Gastrocnemius medialis (tissue), 4 donors: ENCODE measurements at regions not wholly inside any gene's neighbourhood (a gene's known extent, or its start where the extent isn't known, plus 50 kb on each side); places are given as distances from the start of the nearest gene placed in this dataset.

ENCODE experiments used
- ATAC-seq, 2 donors: fragments of 150-250 bp; one replicate each; pipeline ENCODE4 v1.9.1; 2016
- DNase-seq, 2 donors: peaks; one replicate each; pipeline ENCODE4 v3.0.0-alpha.2; 2019
- H3K27ac ChIP-seq, 4 donors: fragments of 200-600 bp; sonication (generic); 1 replicate in 1 of 4; 2 replicates in 3 of 4; pipeline ENCODE4 v1.5.1; 2016 to 2018; ENCODE audit warnings: mild to moderate bottlenecking in 2 of 4, moderate library complexity in 1 of 4
- H3K27me3 ChIP-seq, 3 donors: fragments of 200-600 bp; sonication (generic) in 2 of 3; 1 replicate in 1 of 3; 2 replicates in 2 of 3; pipeline versions ENCODE4 v1.5.1 to v1.6.0; 2016 to 2019; ENCODE audit warnings: mild to moderate bottlenecking in 1 of 3, moderate library complexity in 1 of 3
- H3K36me3 ChIP-seq, 2 donors: fragments of 200-600 bp; sonication (generic) in 1 of 2; one replicate each; pipeline ENCODE4 v1.5.1; 2017 to 2018
- H3K4me1 ChIP-seq, 2 donors: fragments of 200-600 bp; sonication (generic) in 1 of 2; one replicate each; pipeline ENCODE4 v1.5.1; 2016 to 2017; ENCODE audit warnings: mild to moderate bottlenecking in 2 of 2
- H3K4me3 ChIP-seq, 4 donors: fragments of 200-600 bp; sonication (generic) in 3 of 4; 1 replicate in 1 of 4; 2 replicates in 3 of 4; pipeline ENCODE4 v1.5.1; 2016 to 2019; ENCODE audit warnings: mild to moderate bottlenecking in 2 of 4
- H3K9me3 ChIP-seq, 3 donors: fragments of 200-600 bp; sonication (generic) in 2 of 3; 1 replicate in 1 of 3; 2 replicates in 2 of 3; pipeline ENCODE4 v1.5.1; 2016 to 2019
- CTCF ChIP-seq, 5 experiments: fragments of 450-650 bp in 3 of 5; fragments of 200-600 bp in 2 of 5; sonication (generic) in 2 of 5; IDR thresholded peaks in 4 of 5; conservative IDR thresholded peaks in 1 of 5; 1 replicate in 4 of 5; 2 replicates in 1 of 5; pipeline ENCODE4 v1.5.1; 2016 to 2019; ENCODE audit warnings: antibody characterized with exemption in 5 of 5, mild to moderate bottlenecking in 3 of 5, moderate library complexity in 3 of 5
- POLR2A ChIP-seq, 2 donors: fragments of 450-650 bp; IDR thresholded peaks; one replicate each; pipeline ENCODE4 v1.6.1; 2017; ENCODE audit warnings: antibody characterized with exemption in 2 of 2, mild to moderate bottlenecking in 2 of 2, moderate library complexity in 2 of 2
- in situ Hi-C, 4 donors: fragments of 200-750 bp; cut with MboI; loops; one replicate each; pipeline versions ENCODE4 v1.15.0 to v1.8.0; 2017; ENCODE audit warnings: low sequenced_read_pairs in 4 of 4
- intact Hi-C: fragments of 100-400 bp; cut with DNase I; formaldehyde crosslinking; loops from one replicate; pipeline ENCODE4 v1.15.1; 2023; ENCODE audit warnings: low total_unique reads

- Histone ChIP-seq H3K4me3 (no peak overlapping the region), H3K4me1 (peaks cover 0 to 4% of the 10 kb centered on the region in 2 donors), H3K27me3 (no peaks in the 10 kb centered on the region), H3K9me3 (no peaks in the 10 kb centered on the region), H3K36me3 (no peaks in the 10 kb centered on the region), H3K27ac (no peak overlapping the region)
- intact Hi-C loops (no loop called here), in situ Hi-C loops (no loop called here)
- TF ChIP-seq CTCF (IDR thresholded peaks at IDR 0.05 in 4 of 5, conservative IDR thresholded peaks at IDR 0.05 in 1 of 5) = no peak
- no peak for TF ChIP-seq POLR2A (IDR thresholded peaks at IDR 0.05)
- DNase-seq (no peak), ATAC-seq (no peak)
Observed at GRCh38 chr6:23034926-23035325, 465.6 kb downstream of the HDGFL1 start.

- TF ChIP-seq POLR2A (IDR thresholded peaks at IDR 0.05) (no peak), CTCF (IDR thresholded peaks at IDR 0.05 in 4 of 5, conservative IDR thresholded peaks at IDR 0.05 in 1 of 5) (no peak)
- Histone ChIP-seq H3K4me1 (peaks cover 0 to 4% of the 10 kb centered on the region in 2 donors), H3K27ac (no peak overlapping the region), H3K9me3 (no peaks in the 10 kb centered on the region), H3K36me3 (no peaks in the 10 kb centered on the region), H3K4me3 (no peak overlapping the region), H3K27me3 (no peaks in the 10 kb centered on the region)
- intact Hi-C loops (no loop called here), in situ Hi-C loops (no loop called here)
- DNase-seq (no peak), ATAC-seq (peak; percentile 18 to 23)
Observed at GRCh38 chr6:23036406-23036983, 467.1 kb downstream of the HDGFL1 start.

- H3K27ac ChIP-seq = no peak overlapping the region
- TF ChIP-seq CTCF (IDR thresholded peaks at IDR 0.05 in 4 of 5, conservative IDR thresholded peaks at IDR 0.05 in 1 of 5) = no peak
- TF ChIP-seq POLR2A (IDR thresholded peaks at IDR 0.05) = no peak
- in situ Hi-C loops = no loop called here
- H3K27me3 ChIP-seq = no peaks in the 10 kb centered on the region
- no peaks in the 10 kb centered on the region for H3K9me3 ChIP-seq
- ATAC-seq = no peak
- no peak for DNase-seq
- intact Hi-C loops = no loop called here
- no peak overlapping the region for H3K4me3 ChIP-seq
- peaks cover 0 to 4% of the 10 kb centered on the region in 2 donors for H3K4me1 ChIP-seq
- H3K36me3 ChIP-seq = no peaks in the 10 kb centered on the region
Observed at GRCh38 chr6:23040899-23041298, 471.5 kb downstream of the HDGFL1 start.

- intact Hi-C loops (no loop called here), in situ Hi-C loops (no loop called here)
- TF ChIP-seq CTCF (IDR thresholded peaks at IDR 0.05 in 4 of 5, conservative IDR thresholded peaks at IDR 0.05 in 1 of 5) (no peak), POLR2A (IDR thresholded peaks at IDR 0.05) (no peak)
- H3K4me1 ChIP-seq = no peaks in the 10 kb centered on the region
- H3K36me3 ChIP-seq = no peaks in the 10 kb centered on the region
- no peak overlapping the region for H3K4me3 ChIP-seq
- DNase-seq (no peak), ATAC-seq (no peak)
- H3K9me3 ChIP-seq = no peaks in the 10 kb centered on the region
- no peaks in the 10 kb centered on the region for H3K27me3 ChIP-seq
- no peak overlapping the region for H3K27ac ChIP-seq
Observed at GRCh38 chr6:23045280-23045679, 475.9 kb downstream of the HDGFL1 start.

GRCh38 chr6:23055523-23055922 is 486.2 kb downstream of the HDGFL1 start:
- Histone ChIP-seq H3K36me3 (no peaks in the 10 kb centered on the region), H3K4me1 (no peaks in the 10 kb centered on the region), H3K9me3 (no peaks in the 10 kb centered on the region), H3K4me3 (no peak overlapping the region), H3K27me3 (no peaks in the 10 kb centered on the region), H3K27ac (no peak overlapping the region)
- DNase-seq = no peak
- in situ Hi-C loops (no loop called here), intact Hi-C loops (no loop called here)
- no peak for ATAC-seq
- TF ChIP-seq CTCF (IDR thresholded peaks at IDR 0.05 in 4 of 5, conservative IDR thresholded peaks at IDR 0.05 in 1 of 5) (no peak), POLR2A (IDR thresholded peaks at IDR 0.05) (no peak)
